ENCODE measurements at regions not wholly inside any gene's neighbourhood (a gene's known extent, or its start where the extent isn't known, plus 50 kb on each side); places are given as distances from the start of the nearest gene placed in this dataset.

DNA sequence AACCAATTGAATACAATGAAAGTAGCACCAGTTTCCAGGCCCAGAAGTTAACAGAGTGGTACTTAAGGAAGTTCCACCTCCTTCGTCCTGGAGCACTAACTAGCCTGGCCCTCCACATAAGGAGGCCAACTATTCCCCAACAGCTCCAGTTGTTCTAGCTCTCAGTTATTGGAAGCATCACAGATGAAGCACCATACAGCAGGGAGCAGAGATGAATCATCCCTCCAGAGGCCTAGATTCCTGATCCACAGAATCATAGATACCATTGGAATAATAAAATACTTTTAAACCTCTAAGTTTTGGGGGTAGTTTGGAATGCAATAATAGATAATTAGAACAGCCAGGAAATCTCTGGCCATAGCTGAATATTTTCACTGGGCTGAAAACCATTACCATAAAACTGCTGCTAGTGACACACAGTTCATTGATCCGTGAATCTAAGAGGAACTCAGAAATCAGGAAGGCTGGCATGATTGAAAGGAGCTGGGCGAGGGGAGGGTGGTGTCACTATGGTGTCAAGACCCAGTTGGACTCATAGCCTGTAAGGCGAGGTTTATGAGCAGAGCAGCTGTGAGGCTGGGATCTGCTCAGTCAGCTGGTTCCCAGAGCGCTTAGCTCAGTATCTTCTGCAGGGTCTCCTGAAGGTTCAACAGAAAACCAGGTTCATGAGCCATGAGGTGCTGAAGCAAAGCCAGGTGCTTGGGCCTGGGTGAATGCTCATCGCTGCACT, 371.4 kb upstream of the TMTC1 start:
- Histone ChIP-seq H3K27ac (no peak overlapping the region), H3K27me3 (no peaks in the 10 kb centered on the region), H3K36me3 (ENCODE audit: low read depth, missing control alignments) (no peaks in the 10 kb centered on the region), H3K4me1 (no peaks in the 10 kb centered on the region), H3K9me3 (no peaks in the 10 kb centered on the region), H3K4me3 (no peak overlapping the region)
- intact Hi-C loops (cut with DNase I; ENCODE audit: low total_unique reads), result no loop called here
- 84 to 95% methylated on average over 6 of the region's 6 CpGs for WGBS, 2 donors
- TF ChIP-seq, protein P1, sequence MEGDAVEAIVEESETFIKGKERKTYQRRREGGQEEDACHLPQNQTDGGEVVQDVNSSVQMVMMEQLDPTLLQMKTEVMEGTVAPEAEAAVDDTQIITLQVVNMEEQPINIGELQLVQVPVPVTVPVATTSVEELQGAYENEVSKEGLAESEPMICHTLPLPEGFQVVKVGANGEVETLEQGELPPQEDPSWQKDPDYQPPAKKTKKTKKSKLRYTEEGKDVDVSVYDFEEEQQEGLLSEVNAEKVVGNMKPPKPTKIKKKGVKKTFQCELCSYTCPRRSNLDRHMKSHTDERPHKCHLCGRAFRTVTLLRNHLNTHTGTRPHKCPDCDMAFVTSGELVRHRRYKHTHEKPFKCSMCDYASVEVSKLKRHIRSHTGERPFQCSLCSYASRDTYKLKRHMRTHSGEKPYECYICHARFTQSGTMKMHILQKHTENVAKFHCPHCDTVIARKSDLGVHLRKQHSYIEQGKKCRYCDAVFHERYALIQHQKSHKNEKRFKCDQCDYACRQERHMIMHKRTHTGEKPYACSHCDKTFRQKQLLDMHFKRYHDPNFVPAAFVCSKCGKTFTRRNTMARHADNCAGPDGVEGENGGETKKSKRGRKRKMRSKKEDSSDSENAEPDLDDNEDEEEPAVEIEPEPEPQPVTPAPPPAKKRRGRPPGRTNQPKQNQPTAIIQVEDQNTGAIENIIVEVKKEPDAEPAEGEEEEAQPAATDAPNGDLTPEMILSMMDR (IDR thresholded peaks at IDR 0.05), result no peak
- no peak for TF ChIP-seq POLR2A (IDR thresholded peaks at IDR 0.05)
- DNase-seq, result no peak

GRCh38 chr12:30153981-30154380, 370.2 kb upstream of the TMTC1 start:
- no peak for DNase-seq
- 100% methylated on average over 1 of the region's 1 CpG for WGBS, 2 donors
- H3K4me1 ChIP-seq, result no peaks in the 10 kb centered on the region
- no peak overlapping the region for H3K27ac ChIP-seq
- H3K9me3 ChIP-seq, result no peaks in the 10 kb centered on the region
- no peaks in the 10 kb centered on the region for H3K36me3 ChIP-seq (ENCODE audit: low read depth, missing control alignments)
- H3K27me3 ChIP-seq, result no peaks in the 10 kb centered on the region
- TF ChIP-seq POLR2A (IDR thresholded peaks at IDR 0.05), result no peak
- TF ChIP-seq, protein P1 (IDR thresholded peaks at IDR 0.05), result no peak
- intact Hi-C loops (cut with DNase I; ENCODE audit: low total_unique reads), result no loop called here
- H3K4me3 ChIP-seq, result no peak overlapping the region

GRCh38 chr12:30152705-30153104, 369.0 kb upstream of the TMTC1 start:
- intact Hi-C loops (cut with DNase I; ENCODE audit: low total_unique reads), result no loop called here
- Histone ChIP-seq H3K4me1 (no peaks in the 10 kb centered on the region), H3K27me3 (no peaks in the 10 kb centered on the region), H3K4me3 (no peak overlapping the region), H3K36me3 (ENCODE audit: low read depth, missing control alignments) (no peaks in the 10 kb centered on the region), H3K9me3 (no peaks in the 10 kb centered on the region), H3K27ac (no peak overlapping the region)
- no peak for TF ChIP-seq POLR2A (IDR thresholded peaks at IDR 0.05)
- TF ChIP-seq, protein P1 (IDR thresholded peaks at IDR 0.05), result no peak
- DNase-seq, result no peak

DNA sequence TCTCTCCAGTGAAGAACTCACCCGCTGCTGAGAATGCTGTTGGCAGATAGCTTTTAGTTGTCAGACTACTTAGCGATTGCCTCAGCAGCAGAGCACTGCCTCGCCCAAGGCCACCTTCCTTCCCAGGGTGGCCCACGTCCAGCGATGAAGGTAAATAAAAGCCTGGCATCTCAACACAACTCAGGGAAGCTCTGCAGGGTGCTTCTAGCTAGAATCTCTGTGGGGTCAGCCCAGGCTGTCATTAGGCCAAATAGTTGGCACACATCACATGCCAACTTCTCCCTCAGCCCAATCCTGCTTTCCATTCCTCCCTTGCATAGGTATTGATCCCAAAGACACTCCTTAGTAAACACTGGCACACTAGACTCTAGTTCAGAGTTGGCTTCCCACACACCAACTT, 368.1 kb upstream of the TMTC1 start:
- no peaks in the 10 kb centered on the region for H3K9me3 ChIP-seq
- TF ChIP-seq POLR2A (IDR thresholded peaks at IDR 0.05), result no peak
- TF ChIP-seq, protein P1 (IDR thresholded peaks at IDR 0.05), result no peak
- H3K36me3 ChIP-seq (ENCODE audit: low read depth, missing control alignments), result no peaks in the 10 kb centered on the region
- intact Hi-C loops (cut with DNase I; ENCODE audit: low total_unique reads), result no loop called here
- no peaks in the 10 kb centered on the region for H3K4me1 ChIP-seq
- H3K27me3 ChIP-seq, result no peaks in the 10 kb centered on the region
- WGBS, 2 donors, result 66 to 70% methylated on average over 5 of the region's 5 CpGs
- no peak for DNase-seq
- no peak overlapping the region for H3K27ac ChIP-seq
- no peak overlapping the region for H3K4me3 ChIP-seq

DNA sequence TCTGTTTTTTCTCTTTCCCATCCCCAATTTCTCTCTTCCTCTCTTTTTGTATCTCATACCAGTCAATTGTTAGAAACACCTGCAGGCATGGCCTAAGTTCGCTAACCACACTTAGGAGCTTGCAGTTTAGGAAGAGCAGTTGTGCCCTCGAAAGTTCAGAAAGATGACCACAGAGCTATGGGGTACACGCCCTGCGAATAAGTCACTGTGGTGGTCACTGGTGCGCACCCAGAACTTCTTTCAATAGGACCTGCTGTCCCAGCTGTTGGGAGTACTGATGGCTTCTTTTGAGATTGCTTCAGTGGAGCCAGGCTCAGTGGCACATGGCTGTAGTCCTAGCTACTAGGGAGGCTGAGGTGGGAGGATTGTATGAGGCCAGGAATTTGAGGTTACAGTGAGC, 362.8 kb upstream of the TMTC1 start:
- Histone ChIP-seq H3K27me3 (no peaks in the 10 kb centered on the region), H3K27ac (no peak overlapping the region), H3K4me1 (no peaks in the 10 kb centered on the region), H3K4me3 (no peak overlapping the region), H3K9me3 (no peaks in the 10 kb centered on the region), H3K36me3 (ENCODE audit: low read depth, missing control alignments) (no peaks in the 10 kb centered on the region)
- intact Hi-C loops (cut with DNase I; ENCODE audit: low total_unique reads), result no loop called here
- TF ChIP-seq POLR2A (IDR thresholded peaks at IDR 0.05), result no peak
- TF ChIP-seq, protein P1 (IDR thresholded peaks at IDR 0.05), result no peak
- WGBS, 2 donors, result 88 to 89% methylated on average over 5 of the region's 5 CpGs
- no peak for DNase-seq

Data from testis (tissue), 2 donors.